ENCODE measurements at regions not wholly inside any gene's neighbourhood (a gene's known extent, or its start where the extent isn't known, plus 50 kb on each side); places are given as distances from the start of the nearest gene placed in this dataset.

- no peak for TF ChIP-seq POLR2A (IDR thresholded peaks at IDR 0.05; ENCODE audit: low read depth, low read length)
- no peak for TF ChIP-seq CTCF (IDR thresholded peaks at IDR 0.05; ENCODE audit: extremely low read depth in 1 of 2, insufficient read depth in 1 of 2, low read depth in 1 of 2, low read length in 2 of 2)
- TF ChIP-seq EZH2 (IDR thresholded peaks at IDR 0.05; ENCODE audit: borderline replicate concordance, low read depth, low read length, severe bottlenecking): no peak
- no peak for TF ChIP-seq POLR2AphosphoS5 (IDR thresholded peaks at IDR 0.05; ENCODE audit: insufficient read depth, low read depth, low read length)
- no peak for TF ChIP-seq MYC (IDR thresholded peaks at IDR 0.05; ENCODE audit: low read depth, low read length)
- TF ChIP-seq, protein P1, sequence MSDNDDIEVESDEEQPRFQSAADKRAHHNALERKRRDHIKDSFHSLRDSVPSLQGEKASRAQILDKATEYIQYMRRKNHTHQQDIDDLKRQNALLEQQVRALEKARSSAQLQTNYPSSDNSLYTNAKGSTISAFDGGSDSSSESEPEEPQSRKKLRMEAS (IDR thresholded peaks at IDR 0.05; ENCODE audit: insufficient read depth, insufficient read length): no peak
- TF ChIP-seq GATA2 (IDR thresholded peaks at IDR 0.05; ENCODE audit: insufficient read depth, insufficient read length, low read depth, low read length): no peak
Observed at GRCh38 chr10:45163315-45163975, 152.0 kb downstream of the OR13A1 start.
